Left lung (tissue), 4 donors: ENCODE measurements at regions not wholly inside any gene's neighbourhood (a gene's known extent, or its start where the extent isn't known, plus 50 kb on each side); places are given as distances from the start of the nearest gene placed in this dataset.

ENCODE experiments used
- ATAC-seq: fragments of 200-7000 bp; cut with Tn5 transposase; one replicate; pipeline ENCODE4 v1.9.1; 2020; ENCODE audit warnings: moderate library complexity
- DNase-seq, 4 donors: peaks; one replicate each; pipeline ENCODE4 v3.0.0-alpha.2; 2013 to 2020
- H3K27ac ChIP-seq, 2 donors: fragments of 200-600 bp; sonication (generic) in 1 of 2; one replicate each; pipeline versions ENCODE4 v1.5.0 to v1.8.0; 2020 to 2021
- H3K27me3 ChIP-seq, 2 donors: fragments of 200-600 bp; sonication (generic) in 1 of 2; one replicate each; pipeline versions ENCODE4 v1.5.0 to v1.8.0; 2020 to 2021
- H3K36me3 ChIP-seq, 2 donors: fragments of 200-600 bp; sonication (generic) in 1 of 2; one replicate each; pipeline versions ENCODE4 v1.5.0 to v1.8.0; 2020 to 2021
- H3K4me1 ChIP-seq, 2 donors: fragments of 200-600 bp; one replicate each; pipeline ENCODE4 v1.8.0; 2021
- H3K4me3 ChIP-seq, 2 donors: fragments of 200-600 bp; sonication (generic) in 1 of 2; one replicate each; pipeline versions ENCODE4 v1.5.0 to v1.8.0; 2020 to 2021; ENCODE audit warnings: mild to moderate bottlenecking in 1 of 2
- H3K9me3 ChIP-seq, 2 donors: fragments of 200-600 bp; sonication (generic) in 1 of 2; one replicate each; pipeline versions ENCODE4 v1.5.0 to v1.8.0; 2020 to 2021
- intact Hi-C, 2 donors: fragments of 100-400 bp; cut with DNase I; formaldehyde crosslinking; loops; one replicate each; pipeline versions ENCODE4 v1.11.2 to v1.14.2; 2022
- TF ChIP-seq, protein P1 (sequence below), 2 donors: fragments of 200-600 bp; sonication (generic) in 1 of 2; IDR thresholded peaks; one replicate each; pipeline versions ENCODE4 v1.5.0 to v1.8.0; 2021; ENCODE audit warnings: antibody characterized with exemption in 2 of 2
- donor health status: DM: no; HTN: yes; CAD: no.
- donor health status: DM: no; HTN: no; CAD: no.

DNA sequence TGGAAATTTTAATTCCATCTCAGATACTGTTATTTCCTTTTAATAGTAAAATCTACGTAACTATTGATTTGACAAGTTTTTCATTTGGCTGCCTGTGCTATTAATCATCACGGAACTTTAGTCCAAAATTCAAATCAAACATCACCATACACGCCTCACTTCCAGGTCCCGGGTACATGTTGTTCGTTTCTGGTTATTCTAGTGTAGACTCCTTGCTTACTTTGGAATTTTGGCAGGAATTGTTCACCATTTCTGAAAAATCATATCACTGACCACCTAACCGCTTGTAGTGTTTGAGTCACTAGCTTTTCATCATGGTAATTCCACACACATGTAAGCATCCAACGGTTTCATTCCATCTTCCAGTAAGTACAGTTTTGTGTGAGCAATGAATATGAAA, 98.0 kb upstream of the NHSL1 start:
- Histone ChIP-seq H3K27ac (no peak overlapping the region), H3K4me3 (no peak overlapping the region), H3K9me3 (no peaks in the 10 kb centered on the region), H3K27me3 (no peaks in the 10 kb centered on the region), H3K4me1 (peaks cover 0 to 20% of the 10 kb centered on the region in 2 donors), H3K36me3 (no peaks in the 10 kb centered on the region)
- DNase-seq (no peak), ATAC-seq (no peak)
- intact Hi-C loops: loop anchor here in 1 of 2 donors (10.0 kb wide), 1 partner anchor 167 kb away; no protein-coding TSS in a partner anchor
- TF ChIP-seq, protein P1, sequence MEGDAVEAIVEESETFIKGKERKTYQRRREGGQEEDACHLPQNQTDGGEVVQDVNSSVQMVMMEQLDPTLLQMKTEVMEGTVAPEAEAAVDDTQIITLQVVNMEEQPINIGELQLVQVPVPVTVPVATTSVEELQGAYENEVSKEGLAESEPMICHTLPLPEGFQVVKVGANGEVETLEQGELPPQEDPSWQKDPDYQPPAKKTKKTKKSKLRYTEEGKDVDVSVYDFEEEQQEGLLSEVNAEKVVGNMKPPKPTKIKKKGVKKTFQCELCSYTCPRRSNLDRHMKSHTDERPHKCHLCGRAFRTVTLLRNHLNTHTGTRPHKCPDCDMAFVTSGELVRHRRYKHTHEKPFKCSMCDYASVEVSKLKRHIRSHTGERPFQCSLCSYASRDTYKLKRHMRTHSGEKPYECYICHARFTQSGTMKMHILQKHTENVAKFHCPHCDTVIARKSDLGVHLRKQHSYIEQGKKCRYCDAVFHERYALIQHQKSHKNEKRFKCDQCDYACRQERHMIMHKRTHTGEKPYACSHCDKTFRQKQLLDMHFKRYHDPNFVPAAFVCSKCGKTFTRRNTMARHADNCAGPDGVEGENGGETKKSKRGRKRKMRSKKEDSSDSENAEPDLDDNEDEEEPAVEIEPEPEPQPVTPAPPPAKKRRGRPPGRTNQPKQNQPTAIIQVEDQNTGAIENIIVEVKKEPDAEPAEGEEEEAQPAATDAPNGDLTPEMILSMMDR (IDR thresholded peaks at IDR 0.05): no peak

DNA sequence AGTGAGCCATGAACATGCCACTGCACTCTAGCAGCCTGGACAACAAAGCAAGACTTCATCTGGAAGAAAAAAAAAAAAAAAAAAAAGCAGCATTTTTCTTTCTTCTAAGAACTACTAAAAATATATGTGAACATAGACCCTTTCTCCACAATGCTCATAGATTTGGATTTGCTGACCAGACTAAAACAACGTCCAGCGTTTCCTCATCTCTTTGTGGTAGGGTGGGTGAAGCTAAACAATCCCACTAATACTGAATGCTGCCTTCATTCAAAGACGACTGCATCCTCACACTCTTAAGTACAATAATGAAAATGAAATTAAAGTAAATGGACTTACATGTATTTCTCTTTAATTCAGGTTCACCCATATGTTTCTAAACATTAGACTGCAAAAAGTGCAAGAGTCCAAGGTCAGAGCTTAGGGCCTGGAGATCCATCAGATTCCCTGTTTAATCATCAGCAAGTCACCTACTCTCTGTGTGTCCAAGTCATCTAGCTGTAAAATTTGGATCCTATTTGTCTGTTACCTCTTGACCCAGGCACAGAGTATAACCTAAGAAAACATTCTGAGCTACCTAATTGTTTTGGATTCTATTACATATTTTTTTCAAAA, 99.4 kb upstream of the NHSL1 start:
- intact Hi-C loops: loop anchor here in 1 of 2 donors (10.0 kb wide), 1 partner anchor 166 kb away; no protein-coding TSS in a partner anchor
- Histone ChIP-seq H3K27ac (no peak overlapping the region), H3K4me3 (no peak overlapping the region), H3K4me1 (peaks cover 0 to 7% of the 10 kb centered on the region in 2 donors), H3K27me3 (no peaks in the 10 kb centered on the region), H3K36me3 (no peaks in the 10 kb centered on the region), H3K9me3 (no peaks in the 10 kb centered on the region)
- ATAC-seq (no peak), DNase-seq (no peak)
- TF ChIP-seq, protein P1 (IDR thresholded peaks at IDR 0.05): no peak

DNA sequence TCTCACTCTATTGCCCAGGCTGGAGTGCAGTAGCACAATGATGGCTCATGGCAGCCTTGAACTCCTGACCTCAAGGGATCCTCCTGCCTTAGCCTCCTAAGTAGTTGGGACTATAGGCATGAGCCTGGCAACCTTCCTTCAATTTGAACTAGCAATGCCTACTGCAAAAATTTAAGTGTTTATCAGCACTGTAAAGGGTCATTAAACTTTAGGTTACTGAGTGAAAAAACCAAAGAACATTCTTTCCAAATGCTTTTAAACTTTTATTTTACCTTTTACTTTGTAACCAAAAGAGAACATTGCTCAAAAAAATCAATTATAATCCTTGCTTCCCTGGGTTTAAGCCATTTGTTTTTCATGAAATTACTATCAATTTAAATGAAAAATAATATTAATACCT, 101.0 kb upstream of the NHSL1 start:
- TF ChIP-seq, protein P1 (IDR thresholded peaks at IDR 0.05): no peak
- no peak overlapping the region for H3K27ac ChIP-seq
- no peaks in the 10 kb centered on the region for H3K36me3 ChIP-seq
- intact Hi-C loops: no loop called here
- H3K4me3 ChIP-seq: no peak overlapping the region
- ATAC-seq: no peak
- no peaks in the 10 kb centered on the region for H3K9me3 ChIP-seq
- no peak for DNase-seq
- no peaks in the 10 kb centered on the region for H3K27me3 ChIP-seq
- H3K4me1 ChIP-seq: no peaks in the 10 kb centered on the region

DNA sequence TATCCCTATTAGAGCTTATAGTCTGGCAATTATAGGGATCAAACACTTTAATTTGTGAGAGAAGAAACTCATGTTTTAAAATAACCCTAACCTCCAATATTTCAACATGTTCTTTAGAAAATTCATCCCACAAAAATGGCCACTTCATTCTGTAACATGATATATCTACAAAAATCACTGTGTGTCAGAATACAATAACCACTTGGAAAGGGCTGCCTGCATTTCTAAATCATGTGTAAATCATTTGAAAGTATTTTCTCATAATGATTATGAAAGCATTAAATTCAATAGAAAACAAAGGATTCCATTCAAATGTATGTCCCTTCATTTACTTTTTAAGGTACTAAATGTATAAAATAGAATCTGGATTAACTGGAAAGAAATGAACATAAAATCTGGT, 101.4 kb upstream of the NHSL1 start:
- DNase-seq: no peak
- Histone ChIP-seq H3K9me3 (no peaks in the 10 kb centered on the region), H3K27me3 (no peaks in the 10 kb centered on the region), H3K36me3 (no peaks in the 10 kb centered on the region), H3K4me3 (no peak overlapping the region), H3K27ac (no peak overlapping the region), H3K4me1 (no peaks in the 10 kb centered on the region)
- intact Hi-C loops: no loop called here
- no peak for ATAC-seq
- TF ChIP-seq, protein P1 (IDR thresholded peaks at IDR 0.05): no peak

DNA sequence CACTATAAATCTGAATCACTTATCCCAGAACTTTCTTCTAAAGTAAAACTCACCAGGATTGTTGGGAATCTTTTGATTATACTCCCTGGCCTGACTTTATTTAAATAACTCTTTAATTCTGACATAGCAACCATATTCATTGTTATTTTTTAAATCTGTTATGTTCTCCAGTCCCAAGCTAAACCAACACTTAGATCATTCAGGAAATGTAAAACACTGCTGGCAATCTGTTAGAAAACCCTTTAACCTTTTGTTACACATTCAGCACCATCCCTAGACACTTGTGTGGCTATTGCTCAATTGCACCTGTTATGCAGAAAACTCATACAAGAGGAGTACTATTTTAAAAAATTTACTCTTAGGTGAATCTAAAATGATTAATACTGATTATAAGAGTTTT, 101.8 kb upstream of the NHSL1 start:
- no peak overlapping the region for H3K4me3 ChIP-seq
- TF ChIP-seq, protein P1 (IDR thresholded peaks at IDR 0.05): no peak
- DNase-seq (no peak), ATAC-seq (peak; percentile 57)
- intact Hi-C loops: no loop called here
- H3K4me1 ChIP-seq: no peaks in the 10 kb centered on the region
- H3K27me3 ChIP-seq: no peaks in the 10 kb centered on the region
- no peaks in the 10 kb centered on the region for H3K9me3 ChIP-seq
- H3K36me3 ChIP-seq: no peaks in the 10 kb centered on the region
- no peak overlapping the region for H3K27ac ChIP-seq
